Keratinocyte (primary cell): ENCODE measurements at regions not wholly inside any gene's neighbourhood (a gene's known extent, or its start where the extent isn't known, plus 50 kb on each side); places are given as distances from the start of the nearest gene placed in this dataset.

Experiments
- CTCF ChIP-seq, 3 experiments: IDR thresholded peaks in 1 of 3; conservative IDR thresholded peaks in 1 of 3; optimal IDR thresholded peaks in 1 of 3; 2 replicates in 2 of 3; 3 replicates in 1 of 3; pipeline versions ENCODE3 to v1.5.1; 2011; ENCODE audit warnings: low read length in 3 of 3, mild to moderate bottlenecking in 3 of 3, moderate library complexity in 2 of 3, control low read depth in 1 of 3, inconsistent platforms in 1 of 3; ENCODE audit not compliant: insufficient read depth in 2 of 3; ENCODE audit errors: extremely low read depth in 1 of 3
- EZH2 ChIP-seq: IDR thresholded peaks from one replicate; pipeline ENCODE4 v1.6.1; 2012; ENCODE audit warnings: inconsistent platforms, mild to moderate bottlenecking, low read length, moderate library complexity

- TF ChIP-seq CTCF (optimal IDR thresholded peaks at IDR 0.05 in 1 of 3, IDR thresholded peaks at IDR 0.05 in 1 of 3, conservative IDR thresholded peaks at IDR 0.05 in 1 of 3; ENCODE audit: extremely low read depth in 1 of 3, insufficient read depth in 2 of 3, low read length in 3 of 3) = no peak
- TF ChIP-seq EZH2 = no peak
Observed at GRCh38 chr14:44165286-44165685, 341.8 kb downstream of the FSCB start.
